M059J (cell line): ENCODE measurements at regions not wholly inside any gene's neighbourhood (a gene's known extent, or its start where the extent isn't known, plus 50 kb on each side); places are given as distances from the start of the nearest gene placed in this dataset.
"Not testable (repeated sequence)": the region's sequence is repeated elsewhere in the genome, so short reads cannot be mapped to it uniquely, and the experiment has no call there.

Experiments
- DNase-seq: peaks from one replicate; pipeline ENCODE4 v3.0.0-alpha.2; 2012; ENCODE audit warnings: low read depth

DNA sequence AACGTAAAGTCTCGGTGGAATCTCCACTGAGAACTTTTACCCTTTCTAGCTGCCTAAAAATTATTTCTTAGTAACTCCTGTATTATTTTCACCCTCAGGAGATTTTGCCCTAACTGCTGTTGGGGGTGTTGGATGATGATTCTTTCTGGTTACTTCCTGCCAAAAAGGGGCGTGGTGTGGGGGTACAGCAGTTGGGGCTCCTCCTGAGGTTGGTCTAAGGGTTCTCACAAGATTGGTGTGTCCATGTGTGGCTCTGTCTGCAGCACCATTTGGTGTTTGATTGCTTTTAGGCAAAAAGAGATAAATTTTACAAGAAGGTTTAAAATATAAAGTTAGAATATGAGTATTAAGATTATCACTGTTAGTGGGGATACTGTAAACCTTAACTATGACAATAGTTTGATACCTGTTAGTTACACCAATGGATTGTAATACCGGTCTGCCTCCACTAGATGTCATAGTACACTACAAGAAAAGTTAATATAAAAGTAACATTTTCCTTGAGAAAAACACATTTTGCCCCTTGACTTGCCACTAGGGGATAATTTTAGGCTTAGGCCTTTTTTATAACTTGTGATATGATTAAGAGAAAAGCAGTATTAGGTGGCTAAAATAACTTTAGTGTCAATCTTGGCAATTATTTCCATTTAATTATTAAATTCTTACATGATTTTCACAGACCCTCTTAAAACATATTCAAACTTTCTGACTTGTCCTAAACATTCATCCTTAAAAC, 928.7 kb downstream of the IPMK start:
- DNase-seq = peak; percentile 41

DNA sequence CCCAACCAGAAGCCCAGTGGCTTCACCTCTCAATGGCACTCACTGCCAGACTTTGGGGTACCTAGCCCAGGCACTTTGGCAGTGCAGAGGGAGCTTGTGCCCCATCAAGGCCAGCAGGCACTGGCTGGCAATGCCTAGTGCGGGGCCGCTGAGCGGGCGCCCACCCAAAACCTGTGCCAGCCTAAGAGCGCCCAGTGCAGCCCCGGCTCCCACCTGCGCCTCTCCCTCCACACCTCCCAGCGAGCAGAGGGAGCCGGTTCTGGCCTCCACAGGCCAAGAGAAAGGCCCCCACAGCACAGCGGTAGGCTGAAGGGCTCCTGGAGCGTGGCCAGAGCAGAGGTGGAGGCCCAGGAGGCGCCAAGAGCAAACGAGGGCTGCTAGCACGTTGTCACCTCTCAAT, 930.8 kb downstream of the IPMK start:
- no peak for DNase-seq

DNA sequence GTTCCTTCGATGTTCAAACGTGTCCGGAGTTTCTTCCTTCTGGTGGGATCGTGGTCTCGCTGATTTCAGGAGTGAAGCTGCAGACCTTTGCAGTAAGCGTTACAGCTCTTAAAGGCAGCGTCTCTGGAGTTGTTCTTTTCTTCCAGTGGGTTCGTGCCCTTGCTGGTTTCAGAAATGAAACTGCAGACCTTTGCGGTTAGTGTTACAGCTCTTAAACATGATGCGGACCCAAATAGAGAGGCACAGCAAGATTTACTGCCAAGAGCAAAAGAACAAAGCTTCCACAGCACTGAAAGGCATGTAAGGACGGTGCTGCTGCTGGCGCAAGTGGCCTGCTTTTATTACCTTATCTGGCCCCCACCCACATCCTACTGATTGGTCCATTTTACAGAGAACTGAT, 931.4 kb downstream of the IPMK start:
- peak; percentile 7 for DNase-seq

DNA sequence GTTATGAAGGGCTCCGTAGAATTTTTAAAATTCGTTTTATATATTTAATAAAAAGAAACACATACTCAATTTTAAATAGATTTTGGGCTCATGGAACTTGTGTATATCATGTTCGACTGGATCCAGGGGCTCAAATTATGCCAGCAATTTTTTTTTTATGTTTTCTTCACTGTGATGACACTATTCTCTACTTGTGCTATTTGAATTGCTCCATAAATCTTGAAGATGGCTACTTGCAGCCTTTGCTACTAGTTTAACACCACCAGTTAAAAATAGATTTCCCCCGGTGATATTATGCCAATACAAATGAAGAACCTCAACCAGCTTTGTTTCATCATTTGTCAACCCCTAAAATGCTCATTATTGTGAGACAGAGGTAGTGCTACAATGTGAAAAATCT, 933.2 kb downstream of the IPMK start:
- no peak for DNase-seq

DNA sequence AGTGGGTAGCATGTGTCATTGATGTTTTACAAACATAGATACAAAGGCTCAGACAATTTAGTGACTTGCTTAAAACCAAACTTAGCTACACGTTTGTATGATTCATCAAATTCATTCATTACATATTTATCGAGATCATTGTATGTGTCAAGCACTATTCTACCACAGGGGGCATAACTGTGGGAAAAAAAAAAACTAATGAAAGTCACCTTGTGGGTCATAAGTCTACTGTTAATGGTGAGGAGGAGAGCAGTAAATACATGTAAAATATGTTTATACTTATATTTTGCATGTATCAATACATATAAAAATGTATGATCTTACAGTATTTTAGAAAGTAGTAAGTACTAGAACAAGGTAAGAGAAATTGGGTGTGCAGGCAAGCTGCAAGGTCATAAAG, 933.8 kb downstream of the IPMK start:
- no peak for DNase-seq

DNA sequence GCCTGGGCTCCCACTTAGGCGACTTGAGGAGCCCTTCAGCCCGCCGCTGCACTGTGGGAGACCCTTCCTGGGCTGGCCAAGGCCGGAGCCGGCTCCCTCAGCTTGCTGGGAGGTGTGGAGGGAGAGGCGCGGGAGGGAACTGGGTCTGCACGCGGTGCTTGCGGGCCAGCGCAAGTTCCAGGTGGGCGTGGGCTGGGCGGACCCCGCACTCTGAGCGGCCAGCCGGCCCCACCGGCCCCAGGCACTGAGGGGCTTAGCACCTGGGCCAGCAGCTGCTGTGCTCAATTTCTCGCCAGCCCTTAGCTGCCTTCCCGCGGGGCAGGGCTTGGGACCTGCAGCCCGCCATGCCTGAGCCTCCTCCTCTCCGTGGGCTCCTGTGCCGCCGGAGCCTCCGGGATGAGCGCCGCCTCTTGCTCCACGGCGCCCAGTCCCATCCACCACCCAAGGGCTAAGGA, 946.3 kb downstream of the IPMK start:
- DNase-seq = not testable (repeated sequence)

DNA sequence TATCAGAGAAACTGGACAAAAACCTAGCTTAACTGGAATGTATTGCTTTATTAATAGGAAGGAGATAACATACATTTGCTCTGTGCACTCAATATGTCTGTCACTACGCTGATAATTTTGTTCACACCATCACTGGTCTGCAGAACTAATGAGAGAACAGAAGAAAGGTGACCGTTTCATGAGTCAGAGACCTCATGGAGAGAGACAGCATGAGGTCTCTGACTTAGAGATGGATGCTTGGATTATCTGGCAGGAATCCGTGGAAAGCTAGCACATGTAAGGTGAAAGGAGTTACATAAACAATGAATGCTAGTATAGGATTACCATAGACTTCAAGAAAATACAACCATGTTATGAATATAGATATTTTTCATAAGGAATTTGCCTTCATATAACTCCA, 947.3 kb downstream of the IPMK start:
- no peak for DNase-seq

DNA sequence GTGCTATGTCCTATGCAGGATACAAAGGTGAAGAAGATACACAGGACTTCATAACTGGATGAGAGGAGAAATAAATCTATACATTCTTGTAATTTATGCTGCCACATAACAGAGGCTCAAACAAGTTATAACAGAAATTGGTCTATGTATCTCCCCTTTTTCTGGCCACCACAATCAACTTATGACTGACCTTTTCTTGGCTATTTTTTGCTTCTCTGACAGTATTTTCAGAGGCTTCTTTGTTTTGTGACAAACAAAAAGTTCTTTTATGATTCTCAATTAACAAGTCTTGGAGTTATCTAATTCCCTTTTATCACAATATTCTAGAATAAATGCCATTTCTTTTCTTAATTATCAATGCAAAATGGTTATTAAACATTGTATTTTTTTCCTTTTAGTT, 953.0 kb upstream of the ZWINT start:
- DNase-seq = no peak

DNA sequence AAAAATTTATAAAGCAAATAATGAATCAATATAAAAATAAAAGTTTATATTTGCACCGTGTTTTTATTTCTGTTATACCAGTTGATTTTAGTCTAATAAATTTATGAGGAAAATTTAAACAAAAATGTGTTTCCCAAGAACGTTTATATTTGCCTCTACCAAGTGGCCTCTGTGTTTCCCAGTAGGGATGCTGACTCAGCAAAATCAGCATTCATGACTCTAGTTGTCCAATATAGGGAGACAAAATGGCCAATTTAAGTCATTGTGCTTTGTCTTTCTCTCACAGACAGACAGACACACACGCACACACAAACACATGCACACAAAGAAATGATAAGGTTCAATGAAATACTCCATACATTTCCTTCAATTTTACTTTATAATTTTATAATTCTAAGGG, 942.5 kb upstream of the ZWINT start:
- DNase-seq = no peak

DNA sequence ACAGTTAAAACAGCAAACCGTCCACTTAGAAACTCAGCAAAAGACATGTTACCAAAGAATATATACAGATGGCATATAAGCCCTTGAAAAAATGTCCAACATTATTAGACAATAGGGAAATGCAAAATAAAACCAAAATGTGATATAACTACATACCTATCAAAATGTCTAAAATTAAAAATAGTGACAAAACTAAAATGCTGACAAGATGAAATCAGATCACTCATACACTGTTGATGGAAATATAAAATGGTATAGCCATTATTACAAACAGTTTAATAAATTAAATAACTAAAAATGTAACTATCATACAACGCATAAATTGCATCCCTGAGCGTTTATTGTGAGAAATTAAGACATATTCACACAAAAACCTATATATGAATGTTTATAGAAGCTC, 939.7 kb upstream of the ZWINT start:
- no peak for DNase-seq

DNA sequence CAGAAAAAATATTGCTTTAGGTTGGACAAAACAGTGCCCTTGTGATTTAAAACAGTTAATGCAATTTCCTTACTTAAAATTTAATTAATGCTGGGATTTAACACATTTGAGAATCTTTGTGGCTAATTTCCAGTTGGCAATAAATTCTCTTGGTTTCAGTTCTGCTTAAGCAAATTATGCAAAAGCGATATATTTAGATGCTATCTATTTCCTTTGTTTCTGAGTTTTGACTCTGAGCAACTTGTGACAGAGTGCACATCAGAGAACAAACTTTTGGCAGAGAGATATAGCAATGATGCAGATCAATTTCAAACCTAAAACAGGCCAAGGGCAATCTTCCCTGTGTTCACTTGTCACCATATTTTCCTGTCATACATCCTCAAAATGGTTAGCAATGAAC, 933.6 kb upstream of the ZWINT start:
- DNase-seq = no peak

DNA sequence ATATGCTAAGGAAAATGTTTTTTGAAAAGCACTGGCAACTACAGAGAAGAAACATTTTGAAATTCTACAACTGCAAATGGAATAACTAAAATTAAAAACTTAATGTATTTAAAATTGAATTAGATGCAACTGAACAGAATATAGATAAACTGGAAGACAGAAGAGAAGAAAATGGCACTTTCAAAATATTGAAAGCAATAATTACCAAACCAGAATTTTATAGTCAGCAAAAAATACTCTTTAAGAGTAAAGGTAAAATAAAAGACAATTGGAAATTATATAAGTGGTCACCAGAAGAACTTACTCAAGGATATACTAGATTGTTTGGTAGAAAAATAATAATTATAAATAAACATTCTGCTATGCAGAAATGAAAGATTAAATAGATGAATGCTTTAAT, 927.7 kb upstream of the ZWINT start:
- no peak for DNase-seq

DNA sequence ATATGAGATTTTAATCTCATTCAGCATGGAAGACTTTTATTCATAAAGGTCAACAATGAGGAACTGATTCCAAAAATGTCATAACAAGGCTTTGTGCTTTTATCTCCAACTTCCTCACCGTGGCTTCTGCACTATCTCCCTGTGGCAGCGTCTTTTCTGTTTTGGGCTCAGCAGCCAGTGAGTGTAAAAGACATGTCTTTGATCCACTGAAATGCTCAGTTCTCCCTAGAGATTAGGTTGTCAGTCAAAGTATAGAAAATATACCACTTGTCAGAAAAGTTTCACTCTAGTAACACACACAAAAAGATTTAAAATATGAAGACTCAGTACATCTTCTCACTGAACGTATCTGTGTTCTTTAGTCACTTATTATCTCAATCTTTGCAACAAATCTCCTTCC, 901.8 kb upstream of the ZWINT start:
- DNase-seq = no peak

DNA sequence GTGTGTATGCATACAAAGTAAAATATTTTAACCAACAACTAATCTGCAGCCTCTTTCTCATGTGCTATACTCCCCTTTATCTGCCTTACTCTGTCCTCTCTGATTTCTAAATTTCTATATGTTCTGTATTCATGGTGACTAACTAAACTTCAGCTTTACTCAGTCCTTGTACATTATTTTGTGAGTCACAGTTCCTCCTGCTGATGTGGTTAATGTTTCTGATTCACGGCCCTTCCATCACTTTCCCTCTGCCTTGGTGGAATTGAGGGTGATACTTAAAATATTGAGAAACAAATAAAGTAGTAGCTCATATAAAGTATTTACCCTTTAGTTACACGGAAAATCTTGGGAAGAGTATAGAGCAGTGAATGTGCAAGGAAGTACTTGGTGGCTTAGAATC, 899.1 kb upstream of the ZWINT start:
- no peak for DNase-seq

DNA sequence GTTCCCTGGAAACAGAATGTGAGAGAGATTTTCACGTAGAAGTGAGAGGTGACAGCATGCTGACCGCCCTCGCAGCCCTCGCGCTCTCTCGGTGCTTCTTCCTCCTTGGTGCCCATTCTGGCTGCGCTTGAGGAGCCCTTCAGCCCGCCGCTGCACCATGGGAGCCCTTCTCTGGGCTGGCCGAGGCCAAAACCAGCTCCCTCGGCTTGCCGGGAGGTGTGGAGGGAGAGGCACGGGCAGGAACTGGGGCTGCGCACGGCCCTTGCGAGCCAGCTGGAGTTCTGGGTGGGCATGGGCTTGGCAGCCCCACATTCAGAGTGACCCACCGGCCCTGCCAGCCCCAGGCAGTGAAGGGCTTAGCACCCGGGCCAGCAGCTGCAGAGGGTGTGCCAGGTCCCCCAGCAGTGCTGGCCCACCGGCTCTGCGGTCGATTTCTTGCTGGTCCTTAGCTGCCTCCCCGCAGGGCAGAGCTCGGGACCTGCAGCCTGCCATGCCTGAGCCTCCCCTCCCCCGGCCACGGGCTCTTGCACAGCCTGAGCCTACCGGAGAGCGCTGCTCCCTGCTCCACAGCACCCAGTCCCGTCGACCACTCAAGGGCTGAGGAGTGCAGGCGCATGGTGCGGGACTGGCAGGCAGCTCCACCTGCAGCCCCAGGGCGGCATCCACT, 888.7 kb upstream of the ZWINT start:
- no peak for DNase-seq

DNA sequence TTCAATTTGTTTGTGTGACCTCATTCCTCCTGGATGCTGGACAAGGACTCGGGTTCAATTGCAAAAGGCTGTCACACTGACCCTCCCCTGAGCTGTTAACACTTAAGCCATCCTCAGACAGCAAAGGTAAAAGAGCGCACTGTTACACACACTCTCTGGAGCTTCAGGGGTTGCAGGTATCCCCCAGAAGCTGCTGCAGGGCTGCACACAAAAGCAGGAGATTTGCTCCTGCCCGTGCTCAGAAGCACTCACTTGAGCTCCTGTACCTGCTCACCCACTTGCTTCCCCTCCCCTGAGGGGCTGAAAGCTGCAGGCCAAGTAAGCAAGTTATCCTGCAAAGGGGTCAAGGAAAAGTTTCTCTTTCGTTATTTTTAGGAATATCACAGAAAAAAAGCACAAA, 886.2 kb upstream of the ZWINT start:
- DNase-seq = no peak

DNA sequence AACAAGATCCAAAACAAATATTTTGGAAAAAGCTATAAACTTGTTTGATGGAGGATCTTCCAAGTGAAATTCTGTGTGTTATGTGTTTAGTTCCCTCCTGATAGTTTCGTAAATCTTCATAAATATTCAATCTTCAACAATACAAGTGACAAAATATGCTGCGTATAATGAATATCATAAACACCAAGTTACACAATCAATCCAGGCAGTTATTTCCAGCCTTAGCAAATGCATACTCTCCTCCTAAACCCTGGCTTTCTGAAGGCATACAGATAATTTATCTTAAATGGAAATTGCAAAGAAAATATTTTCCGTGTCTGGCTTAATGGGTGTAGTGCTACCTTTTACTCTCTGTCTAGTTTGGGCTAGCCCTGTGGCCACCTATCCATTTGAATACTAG, 864.9 kb upstream of the ZWINT start:
- no peak for DNase-seq

DNA sequence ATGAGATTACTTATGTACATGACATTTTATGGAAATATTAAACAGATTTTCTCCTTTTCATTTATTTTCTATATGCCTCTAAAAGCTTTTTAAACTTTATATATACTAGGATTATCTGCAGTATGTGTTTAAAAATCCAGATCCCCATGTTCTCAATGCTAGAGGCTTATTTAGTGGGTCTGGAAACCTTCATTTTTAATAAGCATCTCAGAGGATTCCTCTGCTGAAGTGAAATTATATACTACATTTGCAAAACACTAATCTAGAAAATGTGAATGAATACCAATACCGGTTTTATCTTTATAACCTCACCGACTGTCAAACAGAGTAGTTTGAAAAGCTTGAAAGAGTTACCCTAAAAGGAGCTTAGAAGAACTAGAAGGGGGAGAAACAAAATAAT, 863.8 kb upstream of the ZWINT start:
- no peak for DNase-seq

DNA sequence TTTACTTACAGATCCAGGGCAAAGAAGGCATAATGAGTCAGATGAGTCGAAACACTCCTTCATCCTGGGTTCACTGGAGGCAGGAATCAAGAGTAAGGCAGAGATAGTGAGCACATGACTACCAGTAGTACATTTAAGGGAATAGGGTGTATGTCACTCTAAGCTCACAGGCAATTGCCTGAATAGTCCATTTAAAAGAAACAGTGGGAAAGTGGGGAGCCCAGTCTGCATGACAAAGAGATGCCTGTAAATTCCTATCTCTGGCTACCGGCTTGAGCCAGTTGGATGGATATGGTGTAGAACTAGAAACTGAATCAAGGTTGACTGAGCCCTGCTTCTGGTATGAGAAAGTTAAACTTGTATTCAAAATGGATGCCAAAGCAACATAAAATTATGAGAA, 861.5 kb upstream of the ZWINT start:
- no peak for DNase-seq

DNA sequence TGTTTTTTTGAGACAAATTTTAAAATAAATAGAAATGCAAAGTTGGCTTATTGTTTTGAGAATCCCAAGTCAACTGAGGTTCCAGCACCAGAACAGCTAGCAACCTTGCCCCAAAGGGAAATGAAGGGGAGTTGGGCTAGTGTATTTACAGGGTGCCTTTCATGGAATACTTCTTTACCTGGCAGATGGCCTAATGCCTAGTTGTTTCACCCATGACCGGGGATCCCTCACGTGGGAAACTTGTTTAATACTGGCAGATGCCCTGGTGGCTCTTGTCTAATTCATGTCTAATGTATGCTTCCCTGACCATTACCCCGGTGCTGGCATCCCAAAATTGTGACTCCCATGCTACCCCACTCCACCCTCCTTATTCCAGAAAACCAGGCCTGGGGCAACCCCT, 861.1 kb upstream of the ZWINT start:
- DNase-seq = no peak

DNA sequence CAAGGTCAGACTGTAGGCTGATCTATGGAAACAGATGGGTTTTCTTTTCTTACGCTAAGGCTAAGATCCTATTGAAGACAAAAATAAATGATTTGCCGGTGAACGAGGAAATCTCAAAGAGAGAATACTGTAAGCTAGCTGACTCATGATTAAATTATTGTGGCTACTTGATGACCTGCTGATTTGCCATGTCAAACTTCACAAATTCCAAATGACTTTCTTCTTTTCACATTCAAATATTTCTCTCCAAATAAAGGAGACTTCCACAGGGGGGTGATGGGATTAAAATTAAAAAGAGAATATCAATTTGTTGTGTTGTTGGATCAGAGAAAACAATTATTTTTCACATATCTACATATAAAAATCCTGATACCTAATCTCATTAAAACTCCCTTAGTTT, 860.6 kb upstream of the ZWINT start:
- DNase-seq = no peak

DNA sequence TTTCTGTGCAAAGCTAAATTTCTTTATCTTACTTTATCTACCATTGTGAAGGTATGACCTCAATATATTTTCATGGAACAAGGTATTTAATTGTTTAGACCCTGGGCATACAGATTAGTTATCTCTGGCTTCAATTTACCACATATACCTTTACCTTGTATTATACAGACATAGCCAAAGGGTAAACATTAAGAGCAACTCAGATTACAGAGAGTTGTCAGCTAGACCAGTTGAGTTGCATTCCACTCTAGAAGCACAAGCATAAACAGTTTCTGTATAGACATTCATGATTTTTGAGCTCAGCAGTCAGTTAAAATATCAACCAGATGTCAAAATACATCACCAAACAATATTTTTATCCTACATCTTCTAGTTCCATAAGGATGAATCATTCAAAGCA, 857.3 kb upstream of the ZWINT start:
- DNase-seq = no peak

DNA sequence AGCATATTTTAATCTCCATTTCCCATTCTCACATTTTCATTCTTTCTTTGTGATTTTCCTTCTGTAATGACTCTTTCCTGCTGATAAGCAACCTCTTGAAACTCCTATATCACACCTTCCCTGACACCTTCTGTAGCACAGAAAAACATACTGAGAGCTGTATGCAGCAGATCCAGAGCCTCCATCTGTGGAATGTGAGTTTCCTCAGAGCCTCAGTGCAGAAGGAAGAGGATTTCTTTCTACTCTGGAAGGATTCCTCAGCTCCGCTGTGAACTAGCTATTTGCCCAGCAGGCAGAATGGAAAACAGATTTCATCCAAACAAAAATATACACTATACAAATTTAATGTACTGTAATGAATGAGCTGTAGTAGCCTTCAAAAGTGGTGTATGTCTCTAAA, 841.3 kb upstream of the ZWINT start:
- no peak for DNase-seq

DNA sequence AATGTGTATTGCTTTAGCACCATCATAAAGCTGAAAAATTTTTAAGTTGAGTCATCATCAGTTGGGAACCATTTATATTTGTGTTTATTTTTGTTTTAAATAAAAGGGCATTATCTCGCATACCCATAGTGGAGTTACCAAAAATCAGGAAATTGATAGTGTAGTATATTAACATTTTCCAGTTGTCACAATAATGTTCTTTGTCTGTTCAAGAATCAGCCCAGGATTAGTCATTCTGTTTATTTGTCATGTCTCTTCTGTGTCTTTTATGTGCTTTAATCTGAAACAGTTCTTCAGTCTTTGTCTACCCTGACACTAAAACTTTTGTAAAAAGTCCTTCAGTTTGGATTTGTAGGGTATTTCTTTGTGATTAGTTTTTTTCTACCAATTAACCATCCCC, 827.8 kb upstream of the ZWINT start:
- no peak for DNase-seq
